ENCODE measurements at regions not wholly inside any gene's neighbourhood (a gene's known extent, or its start where the extent isn't known, plus 50 kb on each side); places are given as distances from the start of the nearest gene placed in this dataset.

DNA sequence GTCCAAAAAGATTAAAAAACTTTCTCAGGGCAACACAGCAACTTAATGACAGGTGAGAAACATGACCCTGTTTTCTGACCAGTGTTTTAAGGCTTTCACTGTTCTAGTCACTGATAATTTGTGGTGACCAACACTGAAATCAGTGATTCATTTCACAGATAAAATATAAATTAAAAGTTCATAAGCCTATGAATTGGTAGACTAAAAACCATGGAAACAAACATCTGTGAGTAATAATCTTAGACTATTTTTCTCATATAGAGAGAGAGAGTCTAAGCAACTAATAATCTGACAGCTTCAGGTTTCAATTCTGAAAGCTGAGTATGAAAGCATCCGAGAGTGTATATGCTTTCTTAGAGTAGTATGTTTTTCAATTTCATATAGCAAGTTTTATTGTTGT lies 536.9 kb downstream of the ADGRL2 start:
- H3K9me3 ChIP-seq, result no peaks in the 10 kb centered on the region
- H3K27me3 ChIP-seq, result no peaks in the 10 kb centered on the region
- no peaks in the 10 kb centered on the region for H3K4me1 ChIP-seq
- H3K4me3 ChIP-seq, result no peak overlapping the region
- DNase-seq, result no peak
- H3K27ac ChIP-seq, result no peak overlapping the region
- H3K36me3 ChIP-seq, result no peaks in the 10 kb centered on the region
- TF ChIP-seq, protein P1, sequence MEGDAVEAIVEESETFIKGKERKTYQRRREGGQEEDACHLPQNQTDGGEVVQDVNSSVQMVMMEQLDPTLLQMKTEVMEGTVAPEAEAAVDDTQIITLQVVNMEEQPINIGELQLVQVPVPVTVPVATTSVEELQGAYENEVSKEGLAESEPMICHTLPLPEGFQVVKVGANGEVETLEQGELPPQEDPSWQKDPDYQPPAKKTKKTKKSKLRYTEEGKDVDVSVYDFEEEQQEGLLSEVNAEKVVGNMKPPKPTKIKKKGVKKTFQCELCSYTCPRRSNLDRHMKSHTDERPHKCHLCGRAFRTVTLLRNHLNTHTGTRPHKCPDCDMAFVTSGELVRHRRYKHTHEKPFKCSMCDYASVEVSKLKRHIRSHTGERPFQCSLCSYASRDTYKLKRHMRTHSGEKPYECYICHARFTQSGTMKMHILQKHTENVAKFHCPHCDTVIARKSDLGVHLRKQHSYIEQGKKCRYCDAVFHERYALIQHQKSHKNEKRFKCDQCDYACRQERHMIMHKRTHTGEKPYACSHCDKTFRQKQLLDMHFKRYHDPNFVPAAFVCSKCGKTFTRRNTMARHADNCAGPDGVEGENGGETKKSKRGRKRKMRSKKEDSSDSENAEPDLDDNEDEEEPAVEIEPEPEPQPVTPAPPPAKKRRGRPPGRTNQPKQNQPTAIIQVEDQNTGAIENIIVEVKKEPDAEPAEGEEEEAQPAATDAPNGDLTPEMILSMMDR (IDR thresholded peaks at IDR 0.05), result no peak
- no peak for TF ChIP-seq POLR2A (IDR thresholded peaks at IDR 0.05)
- intact Hi-C loops (cut with DNase I; ENCODE audit: low total_unique reads), result no loop called here

DNA sequence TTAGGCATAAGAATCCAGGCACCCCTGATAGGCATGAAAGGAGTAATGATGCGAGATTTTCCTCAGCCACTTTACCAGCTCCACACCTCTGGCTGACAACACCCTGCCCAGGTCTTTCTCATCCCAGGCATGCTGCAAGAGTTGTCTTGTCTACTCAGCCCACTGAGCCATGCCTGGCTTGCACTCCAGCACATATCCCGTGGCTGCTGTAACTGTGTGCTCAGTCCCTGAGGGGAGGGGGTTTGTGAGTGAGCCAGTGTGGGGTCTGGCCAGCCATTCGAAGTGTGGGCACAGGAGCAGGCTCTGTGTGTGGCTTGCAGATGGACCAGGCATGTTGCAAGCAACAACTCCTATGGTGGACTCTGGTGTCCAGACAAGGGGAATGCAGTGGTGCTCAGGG lies 529.6 kb downstream of the ADGRL2 start:
- no peaks in the 10 kb centered on the region for H3K9me3 ChIP-seq
- DNase-seq, result no peak
- H3K36me3 ChIP-seq, result no peaks in the 10 kb centered on the region
- intact Hi-C loops (cut with DNase I; ENCODE audit: low total_unique reads), result no loop called here
- no peak overlapping the region for H3K4me3 ChIP-seq
- no peak overlapping the region for H3K27ac ChIP-seq
- no peaks in the 10 kb centered on the region for H3K27me3 ChIP-seq
- TF ChIP-seq, protein P1 (IDR thresholded peaks at IDR 0.05), result no peak
- no peak for TF ChIP-seq POLR2A (IDR thresholded peaks at IDR 0.05)
- no peaks in the 10 kb centered on the region for H3K4me1 ChIP-seq

DNA sequence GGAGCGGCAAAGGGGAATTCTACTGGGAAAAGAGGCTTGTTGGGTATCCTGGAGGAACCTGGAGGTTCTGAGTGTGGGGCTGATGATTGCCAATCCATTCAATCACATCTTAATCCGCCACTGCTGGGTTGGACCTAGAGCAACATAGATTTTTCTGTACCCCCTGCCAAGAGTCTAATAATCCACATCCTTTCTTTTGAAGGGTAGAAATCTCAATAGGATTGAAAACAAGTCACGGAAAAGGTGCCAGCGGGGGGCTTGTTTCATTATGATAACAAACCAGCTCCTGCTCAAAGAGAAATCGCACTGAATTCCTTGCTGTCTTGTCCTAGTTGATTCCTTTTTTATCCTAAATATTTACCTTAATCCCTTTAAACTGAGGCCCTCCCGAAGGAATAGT lies 528.5 kb downstream of the ADGRL2 start:
- H3K27ac ChIP-seq, result no peak overlapping the region
- H3K36me3 ChIP-seq, result no peaks in the 10 kb centered on the region
- intact Hi-C loops (cut with DNase I; ENCODE audit: low total_unique reads), result no loop called here
- no peaks in the 10 kb centered on the region for H3K9me3 ChIP-seq
- TF ChIP-seq, protein P1 (IDR thresholded peaks at IDR 0.05), result no peak
- TF ChIP-seq POLR2A (IDR thresholded peaks at IDR 0.05), result no peak
- no peak for DNase-seq
- H3K27me3 ChIP-seq, result no peaks in the 10 kb centered on the region
- no peaks in the 10 kb centered on the region for H3K4me1 ChIP-seq
- H3K4me3 ChIP-seq, result no peak overlapping the region

DNA sequence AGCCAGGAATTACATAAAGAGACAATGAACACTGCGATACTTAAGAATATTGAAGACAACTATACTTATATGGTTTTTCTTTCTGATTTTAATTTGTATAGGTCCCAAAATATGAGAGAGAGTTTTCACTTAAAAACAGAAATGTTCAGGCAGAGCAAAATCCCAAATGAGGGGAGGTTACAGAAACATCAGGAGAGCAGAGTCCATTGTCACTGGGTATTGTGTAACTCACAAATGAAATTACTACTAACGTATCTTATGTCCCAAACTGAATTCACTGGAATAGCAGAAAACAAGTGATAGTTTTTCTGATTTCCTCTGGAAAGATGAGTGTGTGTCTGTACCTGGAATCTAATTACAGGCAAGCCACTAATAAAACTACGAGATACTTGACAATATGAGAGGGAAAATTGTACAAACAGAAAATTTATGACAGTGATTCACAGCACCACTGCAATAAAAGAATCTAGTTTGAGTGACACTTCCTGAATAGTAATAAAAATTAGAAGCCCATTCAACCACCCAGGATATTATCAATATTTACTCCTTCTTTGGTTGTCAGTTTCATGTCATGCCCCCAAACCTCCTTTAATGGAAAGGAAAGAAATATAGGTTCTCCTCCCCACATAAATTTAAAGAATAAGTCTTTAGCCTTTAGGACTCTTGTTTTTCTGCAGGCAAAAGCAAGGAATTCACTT lies 522.6 kb downstream of the ADGRL2 start:
- intact Hi-C loops (cut with DNase I; ENCODE audit: low total_unique reads), result no loop called here
- Histone ChIP-seq H3K36me3 (no peaks in the 10 kb centered on the region), H3K4me3 (no peak overlapping the region), H3K27me3 (no peaks in the 10 kb centered on the region), H3K9me3 (no peaks in the 10 kb centered on the region), H3K4me1 (no peaks in the 10 kb centered on the region), H3K27ac (no peak overlapping the region)
- no peak for DNase-seq
- no peak for TF ChIP-seq POLR2A (IDR thresholded peaks at IDR 0.05)
- TF ChIP-seq, protein P1 (IDR thresholded peaks at IDR 0.05), result no peak

DNA sequence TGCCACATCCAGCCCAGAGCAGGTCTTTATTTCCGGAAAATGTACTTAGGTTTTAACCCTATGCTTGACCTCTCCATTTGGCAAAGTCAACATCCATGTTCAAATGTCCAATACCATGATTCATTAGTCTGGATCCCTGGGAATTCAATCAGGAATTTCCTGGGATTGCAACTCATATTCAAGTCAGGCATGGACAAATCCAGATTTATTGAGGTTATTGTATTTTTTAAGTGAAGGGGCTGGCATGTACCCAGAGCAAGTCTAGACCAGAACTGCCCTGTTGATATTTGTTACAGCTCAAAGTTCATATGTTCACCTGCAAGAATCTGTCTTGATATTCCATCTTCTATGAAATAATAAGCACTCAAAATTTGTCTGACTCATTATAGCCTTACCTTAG lies 521.1 kb downstream of the ADGRL2 start:
- Histone ChIP-seq H3K27ac (no peak overlapping the region), H3K9me3 (no peaks in the 10 kb centered on the region), H3K4me1 (no peaks in the 10 kb centered on the region), H3K4me3 (no peak overlapping the region), H3K27me3 (no peaks in the 10 kb centered on the region), H3K36me3 (no peaks in the 10 kb centered on the region)
- no peak for TF ChIP-seq POLR2A (IDR thresholded peaks at IDR 0.05)
- TF ChIP-seq, protein P1 (IDR thresholded peaks at IDR 0.05), result no peak
- no peak for DNase-seq
- intact Hi-C loops (cut with DNase I; ENCODE audit: low total_unique reads), result no loop called here

Data from uterus (tissue), 3 donors.